ENCODE measurements at regions not wholly inside any gene's neighbourhood (a gene's known extent, or its start where the extent isn't known, plus 50 kb on each side); places are given as distances from the start of the nearest gene placed in this dataset.

GRCh38 chr1:56390934-56391731 is 188.2 kb downstream of the PLPP3 start:
- DNase-seq (ENCODE audit: low spot score), result no peak

DNA sequence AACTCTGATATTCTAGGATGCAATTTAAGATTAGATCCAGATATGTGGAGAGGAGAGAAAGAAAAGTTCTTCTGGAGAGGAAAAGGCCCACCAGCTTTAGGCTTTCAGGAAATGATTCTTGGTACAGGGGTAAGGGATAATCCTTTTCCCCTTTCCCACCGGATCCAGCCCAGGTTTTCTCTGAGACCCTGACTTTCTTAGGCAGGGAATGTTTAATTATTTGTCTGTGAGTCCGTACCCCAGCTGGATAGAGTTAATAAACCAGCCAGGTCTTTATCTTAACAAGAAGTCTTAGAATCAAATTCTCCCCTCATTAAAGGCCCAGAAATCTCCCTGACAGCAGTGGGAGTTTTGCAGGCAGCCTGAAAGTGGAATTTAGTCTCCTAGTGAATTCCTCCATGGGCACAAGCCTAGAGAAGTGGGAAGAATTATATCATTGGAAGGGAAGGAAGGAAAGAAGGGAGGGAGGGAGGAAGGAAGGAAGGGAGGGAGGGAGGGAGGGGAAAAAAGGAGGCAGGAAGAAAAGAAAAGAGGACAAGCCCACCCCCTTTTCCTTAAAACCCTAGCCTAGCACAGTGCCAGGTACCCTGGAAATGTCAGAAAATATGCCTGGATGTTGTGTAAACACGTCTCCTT is 189.0 kb downstream of the PLPP3 start:
- DNase-seq (ENCODE audit: low spot score), result no peak

GRCh38 chr1:56389813-56390212 is 189.6 kb downstream of the PLPP3 start:
- no peak for DNase-seq (ENCODE audit: low spot score)

DNA sequence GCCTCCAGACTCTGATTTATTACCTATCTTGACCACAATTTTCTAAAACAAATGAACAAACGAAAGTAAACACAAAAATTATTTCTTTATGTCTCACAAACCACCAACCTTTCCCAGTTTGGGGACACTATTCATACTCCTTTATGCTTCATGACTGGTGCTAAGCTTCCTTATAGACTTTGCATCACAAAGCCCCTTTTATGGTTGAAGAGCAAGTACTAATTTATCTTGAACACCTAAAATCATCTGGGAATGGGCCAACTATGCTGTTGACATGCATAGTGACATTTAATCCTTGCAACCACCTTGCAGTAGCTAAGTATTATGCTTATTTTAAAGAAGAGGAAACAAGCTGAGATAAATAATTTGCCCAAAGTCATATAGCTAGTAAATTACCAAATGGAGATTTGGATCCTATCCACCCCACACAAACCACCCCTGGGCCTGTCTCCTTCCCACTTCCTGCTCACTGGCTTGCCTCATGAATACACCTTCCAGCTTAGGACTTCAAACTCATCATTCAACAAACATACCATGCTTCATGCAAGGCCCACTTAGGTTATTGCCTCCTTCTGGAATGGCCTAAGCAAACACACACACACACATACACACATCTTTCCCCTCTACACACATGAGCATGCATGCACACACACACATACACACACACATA is 192.2 kb downstream of the PLPP3 start:
- no peak for DNase-seq (ENCODE audit: low spot score)

DNA sequence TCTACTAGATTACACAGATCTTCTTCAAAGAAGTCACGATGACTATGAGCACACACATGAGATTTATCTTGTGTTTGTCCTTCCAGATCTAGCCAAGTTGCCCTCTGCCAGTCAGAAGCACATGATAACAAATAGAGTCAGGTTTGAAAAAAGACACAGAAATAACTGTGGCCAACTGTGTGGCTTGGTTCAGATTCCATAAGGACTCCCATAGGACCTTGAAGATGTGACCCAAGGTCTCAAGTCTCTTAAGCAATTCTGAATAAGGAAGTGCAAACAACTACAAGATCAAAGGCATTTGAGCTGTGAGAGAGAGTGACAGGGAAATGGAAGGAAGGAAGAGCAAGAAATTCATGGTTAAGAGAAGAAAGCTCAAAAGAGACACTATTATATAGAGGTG is 194.0 kb downstream of the PLPP3 start:
- DNase-seq (ENCODE audit: low spot score), result no peak

- DNase-seq (ENCODE audit: low spot score), result no peak
Observed at GRCh38 chr1:56382929-56383328, 196.4 kb downstream of the PLPP3 start.

DNA sequence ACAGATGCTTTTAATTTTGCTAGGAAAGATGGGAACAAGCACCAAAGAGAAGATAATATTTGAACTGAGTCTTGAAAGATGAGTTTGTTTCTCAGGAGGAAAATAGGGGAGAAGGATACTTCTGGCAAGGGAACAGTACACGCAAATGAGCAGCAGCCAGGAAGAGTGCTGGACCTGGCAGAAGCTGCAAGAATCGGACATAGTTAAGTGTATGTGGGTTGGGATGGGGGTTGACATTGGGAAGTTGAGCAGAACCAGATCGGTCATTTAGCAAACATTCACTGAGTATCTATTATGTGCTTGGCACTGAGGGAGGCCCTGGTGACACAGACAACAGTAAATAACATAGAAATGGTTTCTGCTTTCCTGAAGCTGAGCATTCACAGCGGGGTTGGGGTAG is 198.8 kb downstream of the PLPP3 start:
- no peak for DNase-seq (ENCODE audit: low spot score)

- DNase-seq (ENCODE audit: low spot score), result no peak
Observed at GRCh38 chr1:56378341-56379070, 200.9 kb downstream of the PLPP3 start.

GRCh38 chr1:56377431-56377830 is 201.9 kb downstream of the PLPP3 start:
- no peak for DNase-seq (ENCODE audit: low spot score)

DNA sequence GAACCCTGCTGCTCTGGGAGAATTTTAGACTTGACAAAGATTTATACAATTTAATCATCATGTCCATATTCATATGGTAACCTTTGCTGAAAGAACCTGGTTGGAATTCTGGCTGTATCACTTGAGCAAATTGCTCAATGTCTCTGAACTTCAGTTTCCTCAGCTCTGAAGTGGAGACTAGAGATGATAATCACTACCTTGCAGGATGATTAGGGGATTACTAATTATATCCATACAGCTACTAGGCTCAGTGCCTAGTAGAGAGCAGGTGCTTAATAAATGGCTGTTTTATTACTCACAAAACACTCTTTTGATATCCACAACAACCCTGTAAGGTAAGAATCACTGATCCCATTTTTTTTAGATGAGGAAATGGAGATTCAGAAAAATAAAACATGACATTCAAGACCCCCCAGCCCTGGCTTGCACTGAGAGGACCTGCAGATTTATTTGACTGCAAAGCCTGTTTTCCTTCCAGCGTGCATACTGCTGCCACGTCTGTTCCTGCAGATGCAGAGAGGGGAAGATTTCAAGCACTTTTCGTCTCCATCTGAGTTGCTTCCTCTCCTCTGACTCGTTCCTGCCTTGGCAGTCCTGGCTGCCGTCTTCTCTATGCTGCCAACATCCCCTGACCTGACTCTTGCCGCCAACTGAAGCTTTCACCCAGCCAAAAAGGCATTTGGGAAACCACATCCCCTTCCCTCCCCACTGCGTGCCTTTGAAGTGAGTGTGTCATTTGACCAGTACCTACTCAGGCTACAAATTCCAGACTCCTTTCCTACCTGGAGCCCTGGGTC is 203.0 kb downstream of the PLPP3 start:
- DNase-seq (ENCODE audit: low spot score), result peak; percentile 1

GRCh38 chr1:56375326-56375804 is 204.0 kb downstream of the PLPP3 start:
- DNase-seq (ENCODE audit: low spot score), result no peak

DNA sequence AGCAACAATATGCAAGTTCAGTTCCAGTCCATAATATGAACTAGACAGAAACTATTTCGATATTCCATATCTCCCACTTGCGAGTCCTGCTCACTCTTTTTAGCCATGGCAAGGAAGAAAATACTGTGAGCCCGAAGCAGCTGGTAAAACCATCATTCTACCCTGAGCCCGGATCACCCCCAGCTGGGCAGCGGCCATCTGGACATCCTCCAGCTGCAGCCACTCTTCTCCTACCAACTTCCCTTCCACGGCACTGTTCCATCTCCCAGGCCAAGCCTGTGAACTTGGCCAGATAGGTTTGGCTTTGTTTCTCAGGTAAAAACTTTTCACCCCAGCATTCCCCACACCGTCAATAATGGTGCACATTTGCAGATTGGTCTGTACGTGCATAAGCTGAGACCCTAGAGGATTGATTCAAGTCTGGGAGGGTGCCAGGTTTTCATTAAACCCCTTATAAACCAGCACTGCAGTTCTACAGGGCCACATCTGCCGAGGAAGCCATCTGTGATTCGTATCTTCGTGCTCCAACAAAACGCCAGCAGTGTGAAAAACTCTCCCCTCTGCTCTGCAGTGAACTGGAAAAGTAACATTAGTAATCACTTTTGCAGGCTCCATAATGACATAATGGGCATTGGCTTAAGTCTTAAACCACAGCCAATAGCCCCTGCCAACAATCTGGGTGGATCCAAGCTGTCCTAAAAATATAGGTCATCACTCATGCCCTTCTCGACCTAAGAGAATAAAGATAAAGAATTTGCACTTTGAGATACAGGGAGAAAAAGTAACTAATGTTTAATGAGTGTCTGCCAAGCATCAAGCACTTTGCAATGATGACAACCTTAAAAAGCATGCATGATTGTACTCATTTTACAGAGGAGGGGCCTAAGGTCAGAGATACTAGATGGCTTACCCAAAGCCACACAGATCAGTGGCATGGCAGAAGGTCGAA is 205.1 kb downstream of the PLPP3 start:
- peak; percentile 1 for DNase-seq (ENCODE audit: low spot score)

DNA sequence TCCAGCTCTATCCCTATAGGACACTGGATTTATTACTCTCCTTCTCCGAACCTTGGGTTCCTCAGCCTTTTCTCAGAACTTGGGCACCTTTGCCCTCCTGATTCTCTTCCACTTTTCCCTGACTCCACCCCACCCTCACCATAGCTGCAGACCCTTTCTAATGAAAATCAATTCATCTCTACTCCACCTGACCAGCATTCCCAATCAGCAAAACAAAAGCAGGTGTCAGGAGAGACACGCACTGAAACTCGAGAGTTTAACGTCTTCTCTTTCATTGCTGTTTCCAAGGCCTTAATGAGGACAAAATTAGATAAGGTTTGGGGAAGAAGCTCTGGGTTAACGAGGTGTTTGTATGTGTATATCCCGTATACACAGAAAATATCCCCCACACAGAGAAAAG is 208.8 kb downstream of the PLPP3 start:
- DNase-seq (ENCODE audit: low spot score), result no peak

- no peak for DNase-seq (ENCODE audit: low spot score)
Observed at GRCh38 chr1:56363007-56363770, 216.2 kb downstream of the PLPP3 start.

DNA sequence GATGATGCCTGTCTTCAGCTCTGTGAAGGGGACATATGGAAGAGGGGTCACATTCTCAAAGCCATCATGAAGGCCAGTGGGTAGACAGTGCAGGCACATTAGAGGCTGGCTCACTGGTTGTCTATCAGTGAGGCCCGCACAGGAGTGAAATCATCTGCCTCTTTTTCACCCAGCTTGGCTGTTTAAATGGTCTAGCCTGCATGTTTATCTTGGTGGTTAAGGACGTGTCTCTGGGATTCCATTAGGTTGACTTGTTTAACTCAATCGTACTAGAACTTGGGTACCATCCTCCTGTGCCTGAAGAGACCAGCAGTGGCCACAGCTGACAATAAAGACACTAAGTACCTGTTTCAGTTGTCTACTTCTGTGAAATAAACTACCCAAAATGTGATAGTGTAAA is 219.3 kb downstream of the PLPP3 start:
- no peak for DNase-seq (ENCODE audit: low spot score)

DNA sequence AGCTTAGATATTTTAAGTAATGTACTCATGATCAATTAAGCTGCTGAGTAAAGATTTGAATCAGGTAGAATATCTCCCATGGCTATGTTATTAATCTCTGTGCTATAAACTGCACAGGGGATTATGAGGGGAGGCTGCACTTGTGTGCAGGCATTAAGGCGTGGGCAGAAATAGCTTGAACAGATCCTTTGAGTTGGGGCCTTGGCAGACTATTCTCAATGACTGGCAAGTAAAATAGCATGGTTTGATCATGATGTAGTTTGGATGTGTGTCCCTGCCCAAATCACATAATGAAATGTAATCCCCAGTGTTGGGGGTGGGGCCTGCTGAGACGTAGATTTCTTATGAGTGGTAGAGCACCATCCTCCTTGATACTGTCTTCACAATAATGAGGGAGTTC is 220.3 kb downstream of the PLPP3 start:
- no peak for DNase-seq (ENCODE audit: low spot score)

DNA sequence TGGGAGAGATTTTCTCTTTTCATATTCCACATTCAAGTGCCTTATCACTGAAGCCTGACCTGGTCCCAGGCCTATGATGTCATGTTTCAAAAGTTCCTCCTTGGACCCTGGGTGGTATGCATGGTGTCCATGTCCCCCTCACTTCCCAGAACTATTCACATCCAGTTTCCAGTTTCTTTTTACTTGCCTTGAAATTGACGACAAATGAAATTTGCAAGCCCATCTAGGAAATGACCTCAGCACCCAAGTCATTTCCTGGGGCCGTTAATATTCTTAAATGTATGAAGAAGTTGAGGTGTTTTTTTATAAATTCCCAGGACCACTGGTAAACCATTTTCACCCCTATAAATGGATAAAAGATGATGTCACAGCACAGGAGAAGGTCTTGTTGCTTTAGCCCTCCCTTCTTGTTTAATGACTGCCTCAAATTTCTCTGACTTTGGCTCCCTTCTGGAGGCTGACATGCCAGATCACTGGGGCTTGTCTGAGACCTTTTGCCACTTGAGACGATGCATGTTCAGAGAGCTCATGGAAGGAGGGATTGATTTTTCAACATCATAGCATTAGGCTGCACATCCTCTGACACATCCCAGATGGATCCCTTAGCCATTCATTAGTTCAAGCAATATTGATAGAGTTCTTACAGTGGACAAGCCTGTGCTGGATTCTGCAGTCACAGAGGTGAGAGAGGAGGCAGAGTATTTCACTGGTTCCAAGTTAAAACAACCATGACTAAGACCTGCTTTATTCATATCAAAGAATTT is 221.3 kb downstream of the PLPP3 start:
- DNase-seq (ENCODE audit: low spot score), result no peak

- no peak for DNase-seq (ENCODE audit: low spot score)
Observed at GRCh38 chr1:56356376-56356990, 222.9 kb downstream of the PLPP3 start.

Data from LoVo (cell line).